ENCODE measurements at regions not wholly inside any gene's neighbourhood (a gene's known extent, or its start where the extent isn't known, plus 50 kb on each side); places are given as distances from the start of the nearest gene placed in this dataset.

DNA sequence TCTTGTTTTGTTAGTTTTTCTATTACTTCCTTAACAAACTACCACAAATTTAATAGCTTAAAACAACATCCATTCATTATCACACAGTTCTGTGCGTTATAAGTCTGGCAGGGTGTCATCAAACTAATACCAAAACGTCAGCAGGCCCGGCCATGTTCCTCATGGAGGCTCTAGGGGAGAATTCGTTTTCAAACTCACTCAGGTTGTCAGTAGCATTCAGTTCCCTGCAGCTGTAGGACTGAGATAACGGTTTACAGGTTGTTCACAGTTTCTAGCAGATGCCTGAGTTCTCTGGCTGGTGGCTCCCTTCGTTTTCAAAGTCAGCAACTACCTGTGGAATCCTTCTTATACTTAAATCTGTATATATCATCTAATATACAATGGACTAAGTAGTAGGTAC is 72.5 kb upstream of the PRSS16 start:
- H3K27ac Mint-ChIP-seq = no peak overlapping the region
- peaks cover 15% of the 10 kb centered on the region for H3K4me1 Mint-ChIP-seq
- TF ChIP-seq, protein P1, sequence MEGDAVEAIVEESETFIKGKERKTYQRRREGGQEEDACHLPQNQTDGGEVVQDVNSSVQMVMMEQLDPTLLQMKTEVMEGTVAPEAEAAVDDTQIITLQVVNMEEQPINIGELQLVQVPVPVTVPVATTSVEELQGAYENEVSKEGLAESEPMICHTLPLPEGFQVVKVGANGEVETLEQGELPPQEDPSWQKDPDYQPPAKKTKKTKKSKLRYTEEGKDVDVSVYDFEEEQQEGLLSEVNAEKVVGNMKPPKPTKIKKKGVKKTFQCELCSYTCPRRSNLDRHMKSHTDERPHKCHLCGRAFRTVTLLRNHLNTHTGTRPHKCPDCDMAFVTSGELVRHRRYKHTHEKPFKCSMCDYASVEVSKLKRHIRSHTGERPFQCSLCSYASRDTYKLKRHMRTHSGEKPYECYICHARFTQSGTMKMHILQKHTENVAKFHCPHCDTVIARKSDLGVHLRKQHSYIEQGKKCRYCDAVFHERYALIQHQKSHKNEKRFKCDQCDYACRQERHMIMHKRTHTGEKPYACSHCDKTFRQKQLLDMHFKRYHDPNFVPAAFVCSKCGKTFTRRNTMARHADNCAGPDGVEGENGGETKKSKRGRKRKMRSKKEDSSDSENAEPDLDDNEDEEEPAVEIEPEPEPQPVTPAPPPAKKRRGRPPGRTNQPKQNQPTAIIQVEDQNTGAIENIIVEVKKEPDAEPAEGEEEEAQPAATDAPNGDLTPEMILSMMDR (IDR thresholded peaks at IDR 0.05; ENCODE audit: unreplicated experiment) = no peak
- DNase-seq (ENCODE audit: low spot score in 2 of 2, unreplicated experiment in 2 of 2) = no peak
- H3K4me3 Mint-ChIP-seq = no peak overlapping the region
- H3K9me3 Mint-ChIP-seq = peaks cover 12% of the 10 kb centered on the region
- H3K27me3 Mint-ChIP-seq (ENCODE audit: low read depth) = no peaks in the 10 kb centered on the region
- H3K36me3 Mint-ChIP-seq = peaks cover 4% of the 10 kb centered on the region

DNA sequence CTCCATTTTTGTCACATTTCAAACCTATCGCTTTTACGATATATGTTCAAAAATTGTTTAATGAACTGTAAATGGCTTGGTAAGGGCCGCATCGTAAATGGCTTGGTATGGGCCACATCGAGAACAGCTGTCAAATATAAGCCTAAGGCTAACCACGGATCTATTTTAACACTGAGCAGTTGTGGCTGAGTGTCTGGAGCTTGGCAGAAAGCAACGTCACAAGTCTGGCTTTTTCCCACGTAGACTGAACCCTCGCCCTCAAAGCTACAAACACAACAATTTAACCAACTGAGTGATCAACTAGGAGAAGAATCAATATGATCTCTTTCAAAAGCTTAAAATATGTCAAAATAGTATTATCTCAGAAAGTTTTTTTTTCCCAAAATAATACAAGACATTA is 71.4 kb upstream of the PRSS16 start:
- no peak for DNase-seq (ENCODE audit: low spot score in 2 of 2, unreplicated experiment in 2 of 2)
- no peaks in the 10 kb centered on the region for H3K27me3 Mint-ChIP-seq (ENCODE audit: low read depth)
- peak overlapping the region; percentile 99 for H3K27ac Mint-ChIP-seq
- TF ChIP-seq, protein P1 (IDR thresholded peaks at IDR 0.05; ENCODE audit: unreplicated experiment) = no peak
- H3K4me1 Mint-ChIP-seq = peaks cover 15% of the 10 kb centered on the region
- H3K36me3 Mint-ChIP-seq = peaks cover 5% of the 10 kb centered on the region
- peaks cover 18% of the 10 kb centered on the region for H3K9me3 Mint-ChIP-seq
- peak overlapping the region; percentile 98 for H3K4me3 Mint-ChIP-seq

DNA sequence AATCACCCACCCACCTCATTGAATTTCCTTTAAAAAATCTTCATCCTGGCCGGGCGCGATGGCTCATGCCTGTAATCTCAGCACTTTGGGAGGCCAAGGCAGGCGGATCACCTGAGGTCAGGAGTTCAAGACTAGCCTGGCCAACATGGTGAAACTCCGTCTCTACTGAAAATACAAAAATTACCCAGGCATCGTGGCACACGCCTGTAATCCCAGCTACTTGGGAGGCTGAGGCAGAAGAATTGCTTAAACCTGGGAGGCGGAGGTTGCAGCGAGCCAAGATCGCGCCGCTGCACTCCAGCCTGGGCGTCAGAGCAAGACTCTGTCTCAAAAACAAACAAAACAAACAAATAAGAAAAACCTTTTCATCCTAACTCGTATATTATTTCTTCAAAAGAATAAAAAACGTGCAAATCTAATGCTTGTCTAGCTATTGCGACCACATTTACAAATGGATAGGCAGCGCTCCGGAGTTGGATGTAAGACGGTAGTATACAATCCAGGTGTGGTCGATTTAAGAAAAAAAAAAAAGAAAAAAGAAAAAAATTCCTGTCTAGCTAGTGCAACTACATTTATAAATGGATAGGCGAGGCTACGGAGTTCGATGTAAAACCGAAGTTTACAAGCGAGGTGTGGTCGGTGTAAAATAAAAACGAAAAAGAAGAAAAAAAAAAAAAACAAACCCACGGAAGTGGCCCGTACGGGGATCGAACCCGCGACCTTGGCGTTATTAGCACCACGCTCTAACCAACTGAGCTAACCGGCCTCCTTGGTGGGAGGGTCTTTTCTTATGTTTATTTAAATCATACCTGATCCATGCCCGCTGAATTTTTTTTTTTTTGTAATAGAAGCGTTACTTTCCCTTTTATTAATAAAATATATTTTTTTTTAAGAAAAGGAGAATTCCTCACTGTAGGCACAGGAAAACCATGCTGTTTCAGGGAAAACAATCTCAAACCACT is 70.7 kb upstream of the PRSS16 start:
- TF ChIP-seq, protein P1 (IDR thresholded peaks at IDR 0.05; ENCODE audit: unreplicated experiment) = no peak
- Mint-ChIP-seq H3K27me3 (ENCODE audit: low read depth) (no peaks in the 10 kb centered on the region), H3K27ac (peak overlapping the region; percentile 99), H3K36me3 (peaks cover 6% of the 10 kb centered on the region), H3K4me1 (peaks cover 15% of the 10 kb centered on the region), H3K4me3 (peak overlapping the region; percentile 98), H3K9me3 (peaks cover 24% of the 10 kb centered on the region)
- DNase-seq (ENCODE audit: low spot score in 2 of 2, unreplicated experiment in 2 of 2) = peak; percentile 44 to 79

DNA sequence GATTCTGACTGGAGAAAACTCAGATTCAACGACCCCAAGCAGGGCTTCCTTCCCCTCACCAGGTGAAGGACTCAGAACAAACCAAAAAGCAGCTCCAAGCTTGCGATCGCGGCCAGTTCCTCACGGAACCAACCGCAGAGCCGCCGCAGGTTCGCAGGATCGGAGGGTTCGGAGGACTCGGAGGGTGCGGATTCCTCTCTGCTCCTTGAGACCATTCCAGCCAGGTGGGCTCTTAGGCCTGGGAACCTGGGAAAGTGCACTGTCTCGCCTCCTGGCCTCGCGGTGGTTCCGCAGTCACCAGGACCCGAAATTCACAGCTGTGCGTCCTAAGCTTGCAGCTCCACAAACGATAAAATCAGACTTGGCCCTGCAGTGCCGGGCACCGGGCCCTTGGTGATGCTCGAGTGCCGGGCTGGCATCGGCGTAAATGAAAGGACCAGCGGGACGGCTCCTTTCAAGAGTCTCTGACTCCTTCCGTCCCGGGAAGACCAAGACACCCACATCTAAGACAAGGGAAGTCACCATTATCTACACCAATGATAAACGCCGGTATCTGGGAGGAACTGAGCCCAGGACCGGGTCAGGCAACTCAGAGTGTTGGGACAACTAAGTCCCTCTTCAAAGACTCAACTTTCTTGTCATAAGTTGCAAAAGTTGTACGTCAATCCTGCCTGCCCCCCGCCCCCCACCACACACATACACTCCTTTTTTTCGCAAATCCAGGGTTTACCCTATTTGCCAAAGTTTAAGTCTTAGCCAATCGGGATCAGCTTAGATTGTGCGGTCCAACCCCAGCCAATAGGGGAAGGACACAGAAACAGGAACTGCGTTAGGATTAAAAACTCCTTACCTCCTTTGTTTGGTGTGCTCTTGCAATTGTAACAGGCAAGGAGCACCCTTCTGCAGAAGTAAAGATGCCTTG is 69.8 kb upstream of the PRSS16 start:
- Mint-ChIP-seq H3K27ac (peak overlapping the region; percentile 99), H3K4me1 (peaks cover 15% of the 10 kb centered on the region), H3K36me3 (peaks cover 14% of the 10 kb centered on the region), H3K9me3 (peaks cover 34% of the 10 kb centered on the region), H3K27me3 (ENCODE audit: low read depth) (no peaks in the 10 kb centered on the region), H3K4me3 (peak overlapping the region; percentile 98)
- peak; percentile 40 to 72 for DNase-seq (ENCODE audit: low spot score in 2 of 2, unreplicated experiment in 2 of 2)
- TF ChIP-seq, protein P1 (IDR thresholded peaks at IDR 0.05; ENCODE audit: unreplicated experiment) = peak; percentile 27

DNA sequence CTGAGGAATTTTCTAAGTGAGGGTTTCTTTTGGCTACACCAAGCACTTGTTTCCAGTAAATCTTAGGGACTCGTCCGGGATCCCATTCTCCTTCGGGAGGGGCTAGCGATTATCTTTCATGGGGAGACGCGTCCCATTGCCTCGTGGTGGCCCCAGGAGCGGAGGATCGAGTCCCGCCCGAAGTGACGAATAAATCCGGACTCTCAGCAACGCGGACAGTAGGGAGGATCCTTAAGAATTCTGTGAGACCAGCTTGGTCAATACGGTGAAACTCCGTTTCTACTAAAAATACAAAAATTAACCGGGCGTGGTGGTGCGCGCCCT is 69.1 kb upstream of the PRSS16 start:
- H3K36me3 Mint-ChIP-seq = peaks cover 18% of the 10 kb centered on the region
- H3K4me3 Mint-ChIP-seq = peak overlapping the region; percentile 98
- TF ChIP-seq, protein P1 (IDR thresholded peaks at IDR 0.05; ENCODE audit: unreplicated experiment) = no peak
- no peak for DNase-seq (ENCODE audit: low spot score in 2 of 2, unreplicated experiment in 2 of 2)
- peak overlapping the region; percentile 99 for H3K27ac Mint-ChIP-seq
- peaks cover 38% of the 10 kb centered on the region for H3K9me3 Mint-ChIP-seq
- H3K27me3 Mint-ChIP-seq (ENCODE audit: low read depth) = no peaks in the 10 kb centered on the region
- peaks cover 15% of the 10 kb centered on the region for H3K4me1 Mint-ChIP-seq
